B cell (primary cell): ENCODE measurements at regions not wholly inside any gene's neighbourhood (a gene's known extent, or its start where the extent isn't known, plus 50 kb on each side); places are given as distances from the start of the nearest gene placed in this dataset.

Experiments
- ATAC-seq: fragments of 200-7000 bp; cut with Tn5 transposase; one replicate; pipeline ENCODE4 v1.10.0; 2021; ENCODE audit warnings: low read depth, mild to moderate bottlenecking, moderate number of reproducible peaks, moderate library complexity
- CTCF ChIA-PET: fragments of 350-600 bp; sonication (Branson Sonifier 250); formaldehyde crosslinking; loops from one replicate; lab custom pipeline; 2021; ENCODE audit warnings: antibody characterized with exemption, inconsistent platforms; lab: Charles Lee
- POLR2A ChIA-PET: fragments of 350-600 bp; sonication (Branson Sonifier 250); formaldehyde crosslinking; loops from one replicate; lab custom pipeline; 2021; ENCODE audit warnings: antibody characterized with exemption; lab: Charles Lee
- DNase-seq: peaks from one replicate; pipeline ENCODE4 v3.0.0; 2013
- H2AFZ ChIP-seq: 2 replicates; pipeline ENCODE4 v1.6.1; 2012; ENCODE audit warnings: mild to moderate bottlenecking, low read depth, low read length; ENCODE audit not compliant: insufficient read depth, poor library complexity, severe bottlenecking
- H3K27ac ChIP-seq, 2 donors: 1 replicate in 1 of 2; 2 replicates in 1 of 2; pipeline ENCODE4 v1.5.1; 2012 to 2013; ENCODE audit warnings: low read length in 2 of 2, mild to moderate bottlenecking in 2 of 2, moderate library complexity in 1 of 2
- H3K27me3 ChIP-seq, 4 experiments: fragments of 200-600 bp in 1 of 4; sonication (generic) in 1 of 4; replicated peaks in 1 of 4; 1 replicate in 2 of 4; 2 replicates in 2 of 4; pipeline versions ENCODE4 v1.6.1 to v1.7.0; 2013 to 2016; ENCODE audit warnings: low read length in 3 of 4, mild to moderate bottlenecking in 2 of 4, mixed read lengths in 1 of 4, moderate library complexity in 1 of 4; ENCODE audit not compliant: insufficient read depth in 4 of 4, control insufficient read depth in 3 of 4; ENCODE audit errors: control extremely low read depth in 1 of 4
- H3K36me3 ChIP-seq, 2 experiments: replicated peaks in 1 of 2; 1 replicate in 1 of 2; 2 replicates in 1 of 2; pipeline versions ENCODE4 v1.6.1 to v1.7.1; 2013; ENCODE audit warnings: low read length in 1 of 2; ENCODE audit not compliant: insufficient read depth in 2 of 2, control insufficient read depth in 1 of 2; ENCODE audit errors: control extremely low read depth in 1 of 2, extremely low read depth in 1 of 2
- H3K4me1 ChIP-seq, 2 donors: fragments of 200-600 bp in 1 of 2; sonication (generic) in 1 of 2; 1 replicate in 1 of 2; 2 replicates in 1 of 2; pipeline versions ENCODE4 v1.5.1 to v1.6.1; 2013 to 2017; ENCODE audit warnings: low read length in 2 of 2; ENCODE audit not compliant: control insufficient read depth in 2 of 2, insufficient read depth in 2 of 2
- H3K4me2 ChIP-seq: replicated peaks from 2 replicates; pipeline ENCODE3; 2012; ENCODE audit warnings: mild to moderate bottlenecking, low read depth, low read length; ENCODE audit not compliant: poor library complexity, severe bottlenecking
- H3K4me3 ChIP-seq, 5 experiments: fragments of 200-600 bp in 1 of 5; sonication (generic) in 1 of 5; 1 replicate in 3 of 5; 2 replicates in 2 of 5; pipeline versions ENCODE4 v1.5.1 to v1.7.0; 2011 to 2016; ENCODE audit warnings: low read length in 4 of 5, mild to moderate bottlenecking in 4 of 5, low read depth in 2 of 5, control low read depth in 1 of 5, moderate library complexity in 1 of 5; ENCODE audit not compliant: insufficient read depth in 1 of 5; ENCODE audit errors: control extremely low read depth in 1 of 5, extremely low read depth in 1 of 5
- H3K79me2 ChIP-seq: fragments of 200-600 bp; sonication (generic); one replicate; pipeline ENCODE4 v1.6.0; 2016; ENCODE audit warnings: low read length; ENCODE audit not compliant: control insufficient read depth, insufficient read depth
- H3K9ac ChIP-seq: fragments of 200-600 bp; sonication (generic); 2 replicates; pipeline ENCODE4 v1.6.1; 2017; ENCODE audit warnings: mild to moderate bottlenecking, low read length, moderate library complexity
- H3K9me3 ChIP-seq, 3 donors: one replicate each; pipeline versions ENCODE4 v1.6.1 to v1.7.1; 2013; ENCODE audit warnings: low read length in 2 of 3; ENCODE audit not compliant: control insufficient read depth in 2 of 3, insufficient read depth in 1 of 3; ENCODE audit errors: control extremely low read depth in 1 of 3
- H4K20me1 ChIP-seq: 2 replicates; pipeline ENCODE4 v1.6.0; 2012; ENCODE audit warnings: mild to moderate bottlenecking, low read length; ENCODE audit not compliant: insufficient read depth, control insufficient read depth, poor library complexity, severe bottlenecking
- H3K27ac Mint-ChIP-seq: one replicate; pipeline ENCODE4 v1.8.0; 2021; ENCODE audit warnings: mixed read lengths
- H3K27me3 Mint-ChIP-seq: one replicate; pipeline ENCODE4 v1.8.0; 2021; ENCODE audit warnings: mixed read lengths
- H3K4me1 Mint-ChIP-seq: one replicate; pipeline ENCODE4 v1.8.0; 2021; ENCODE audit warnings: mixed read lengths
- H3K4me3 Mint-ChIP-seq: one replicate; pipeline ENCODE4 v1.8.0; 2021; ENCODE audit warnings: mixed read lengths
- H3K9me3 Mint-ChIP-seq: one replicate; pipeline ENCODE4 v1.8.0; 2022; ENCODE audit warnings: mixed read lengths; ENCODE audit not compliant: insufficient read depth
- CTCF ChIP-seq: fragments of 200-600 bp; IDR thresholded peaks from one replicate; pipeline ENCODE4 v1.8.0; 2022; ENCODE audit warnings: antibody characterized with exemption, mild to moderate bottlenecking
- EZH2 ChIP-seq: IDR thresholded peaks from 2 replicates; pipeline ENCODE4 v1.6.1; 2012; ENCODE audit warnings: borderline replicate concordance, low read depth, mild to moderate bottlenecking, moderate library complexity, low read length; ENCODE audit not compliant: insufficient read depth, poor library complexity, severe bottlenecking
- WGBS: methylation state at CpG from one replicate; pipeline ENCODE4 v1.1.5; 2013; ENCODE audit warnings: missing lambda C conversion rate; ENCODE audit not compliant: insufficient coverage; 5-methylcytosine and 5-hydroxymethylcytosine counted together
- intact Hi-C: fragments of 100-400 bp; cut with micrococcal nuclease; formaldehyde crosslinking; loops from one replicate; pipeline ENCODE4 v1.10.0; 2022

DNA sequence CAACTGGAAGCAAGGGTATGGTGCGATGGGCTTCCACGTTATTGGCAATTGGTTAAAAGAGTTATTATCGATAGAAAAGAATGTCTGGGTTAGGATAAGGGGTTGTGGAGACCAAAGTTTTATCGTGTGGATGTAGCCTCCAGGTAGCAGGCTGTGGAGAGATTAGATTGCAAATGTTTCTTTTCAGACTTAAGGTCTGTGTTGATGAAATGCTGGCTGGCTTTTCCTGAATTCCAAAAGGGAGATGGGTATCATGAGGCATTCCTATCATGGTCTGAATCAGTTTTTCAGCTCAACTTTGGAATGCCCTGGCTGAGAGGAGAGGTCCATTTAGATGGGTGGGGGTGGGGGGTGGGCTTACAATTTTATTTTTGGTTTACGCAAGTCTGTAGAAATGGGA, 395.0 kb upstream of the RBFOX1 start:
- no peak overlapping the region for H2AFZ ChIP-seq
- no peaks in the 10 kb centered on the region for H3K27me3 Mint-ChIP-seq
- no peak overlapping the region for H3K9ac ChIP-seq
- no peak overlapping the region for H3K27ac Mint-ChIP-seq
- no peak overlapping the region for H3K27ac ChIP-seq
- H3K9me3 Mint-ChIP-seq: peaks cover 2% of the 10 kb centered on the region
- H3K27me3 ChIP-seq: no peaks in the 10 kb centered on the region
- H3K4me1 Mint-ChIP-seq: no peaks in the 10 kb centered on the region
- H3K36me3 ChIP-seq: no peaks in the 10 kb centered on the region
- H4K20me1 ChIP-seq: no peaks in the 10 kb centered on the region
- H3K4me3 ChIP-seq: no peak overlapping the region
- H3K79me2 ChIP-seq: no peaks in the 10 kb centered on the region
- DNase-seq (no peak), ATAC-seq (no peak)
- peaks cover 0 to 2% (median 2%) of the 10 kb centered on the region in 3 donors for H3K9me3 ChIP-seq
- CTCF ChIA-PET: no interaction called here
- intact Hi-C loops: no loop called here
- TF ChIP-seq CTCF: no peak
- no peak for TF ChIP-seq EZH2
- no peak overlapping the region for H3K4me3 Mint-ChIP-seq
- no peaks in the 10 kb centered on the region for H3K4me1 ChIP-seq
- POLR2A ChIA-PET: no interaction called here
- H3K4me2 ChIP-seq: no peak overlapping the region
- WGBS: 84% methylated on average over 4 of the region's 5 CpGs

GRCh38 chr16:6932871-6933385, 399.7 kb upstream of the RBFOX1 start:
- no peaks in the 10 kb centered on the region for H3K4me1 Mint-ChIP-seq
- ChIA-PET POLR2A (no interaction called here), CTCF (no interaction called here)
- H3K9me3 ChIP-seq: peaks cover 0 to 15% (median 0%) of the 10 kb centered on the region in 3 donors
- no peaks in the 10 kb centered on the region for H3K27me3 ChIP-seq
- H3K36me3 ChIP-seq: no peaks in the 10 kb centered on the region
- TF ChIP-seq CTCF (no peak), EZH2 (no peak)
- H3K4me3 ChIP-seq: no peak overlapping the region
- H3K27ac ChIP-seq: no peak overlapping the region
- H3K4me1 ChIP-seq: no peaks in the 10 kb centered on the region
- H3K27me3 Mint-ChIP-seq: no peaks in the 10 kb centered on the region
- H3K9me3 Mint-ChIP-seq: peaks cover 4% of the 10 kb centered on the region
- no peak overlapping the region for H3K4me2 ChIP-seq
- H2AFZ ChIP-seq: no peak overlapping the region
- DNase-seq: no peak
- 100% methylated on average over 2 of the region's 5 CpGs for WGBS
- ATAC-seq: no peak
- no peaks in the 10 kb centered on the region for H3K79me2 ChIP-seq
- H3K9ac ChIP-seq: no peak overlapping the region
- H4K20me1 ChIP-seq: no peaks in the 10 kb centered on the region
- intact Hi-C loops: no loop called here
- no peak overlapping the region for H3K4me3 Mint-ChIP-seq
- H3K27ac Mint-ChIP-seq: no peak overlapping the region
